ENCODE measurements at regions not wholly inside any gene's neighbourhood (a gene's known extent, or its start where the extent isn't known, plus 50 kb on each side); places are given as distances from the start of the nearest gene placed in this dataset.
"Not testable (repeated sequence)": the region's sequence is repeated elsewhere in the genome, so short reads cannot be mapped to it uniquely, and the experiment has no call there.

DNA sequence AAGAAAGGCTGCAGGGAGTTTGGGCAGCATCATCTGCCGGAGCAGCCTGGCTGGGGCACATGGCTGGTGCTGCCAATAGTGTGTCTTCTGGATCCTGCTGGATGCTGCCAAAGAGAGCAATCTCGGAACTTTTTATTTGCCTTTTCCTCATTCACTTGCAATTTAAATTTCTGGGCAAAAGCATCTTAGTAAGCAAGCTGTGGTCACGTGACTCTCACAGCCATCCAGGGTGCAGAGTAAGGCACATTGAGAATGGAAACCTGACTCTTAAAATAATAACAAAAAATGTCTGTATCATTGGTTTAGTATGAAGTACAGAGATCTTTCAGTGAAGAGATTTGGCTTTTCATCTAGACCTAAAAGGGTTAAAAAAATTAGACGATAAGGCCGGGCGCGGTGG is 910.3 kb downstream of the STIM2 start:
- no peak for DNase-seq

- no peak for DNase-seq
Observed at GRCh38 chr4:27775156-27775555, 914.5 kb downstream of the STIM2 start.

DNA sequence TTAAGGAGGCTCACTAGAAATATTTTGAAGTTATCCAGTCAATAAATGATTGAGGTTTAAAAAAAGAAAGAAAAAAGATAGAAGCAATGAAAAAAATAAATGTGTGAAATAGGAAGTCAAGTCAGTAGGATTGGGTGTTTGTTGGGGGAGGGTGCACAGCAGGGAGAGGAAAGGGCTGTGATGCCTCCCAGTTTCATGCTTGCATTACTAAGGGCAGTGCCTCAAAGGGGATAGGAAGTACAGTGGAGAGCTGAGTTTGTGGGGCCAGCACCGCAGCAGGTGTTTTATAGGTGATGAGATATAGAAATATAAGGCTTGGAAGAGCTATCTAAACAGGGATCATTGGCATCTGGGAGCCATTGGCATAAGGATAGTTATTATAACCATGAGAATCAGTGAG is 919.2 kb downstream of the STIM2 start:
- no peak for DNase-seq

- DNase-seq, result no peak
Observed at GRCh38 chr4:27787195-27787594, 926.6 kb downstream of the STIM2 start.

DNA sequence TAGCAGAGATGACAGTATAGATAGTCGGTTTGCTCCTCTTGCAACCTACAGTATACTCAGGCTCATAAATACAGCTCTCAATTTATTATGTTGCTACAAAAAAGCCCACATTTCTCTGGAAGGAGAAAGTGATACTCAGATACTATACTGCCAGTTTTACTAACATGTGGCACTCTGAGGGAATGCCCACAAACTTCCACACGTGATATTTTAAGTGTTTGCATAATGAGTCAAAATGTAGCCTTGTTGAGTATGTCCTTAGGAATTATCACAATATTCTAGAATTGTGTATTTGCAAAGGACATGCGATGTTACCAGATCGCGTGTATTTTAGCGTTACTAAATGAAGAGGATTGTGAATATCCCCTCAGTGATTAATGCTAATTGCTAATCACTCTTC is 929.1 kb downstream of the STIM2 start:
- no peak for DNase-seq

DNA sequence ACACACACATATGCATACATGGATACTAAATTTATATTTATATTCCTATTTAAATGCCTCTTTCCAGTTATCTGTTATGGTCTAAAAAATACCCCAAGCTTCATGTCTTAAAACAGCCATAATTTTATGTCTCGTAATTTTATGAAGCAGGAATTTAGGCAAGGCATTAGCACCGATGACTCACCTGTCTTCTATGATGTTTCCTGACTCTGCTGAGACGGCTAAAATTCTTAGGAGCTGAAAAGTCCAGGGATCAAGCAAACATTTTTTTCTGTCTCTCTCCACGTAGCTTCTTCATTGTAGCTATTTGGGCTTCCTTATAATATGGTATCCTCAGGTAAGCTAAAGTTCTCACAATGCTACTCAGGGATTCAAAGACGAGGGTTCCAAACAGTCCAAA is 930.3 kb downstream of the STIM2 start:
- no peak for DNase-seq

GRCh38 chr4:27791640-27792039 is 931.0 kb downstream of the STIM2 start:
- DNase-seq, result peak; percentile 4

- no peak for DNase-seq
Observed at GRCh38 chr4:27807207-27807606, 946.6 kb downstream of the STIM2 start.

DNA sequence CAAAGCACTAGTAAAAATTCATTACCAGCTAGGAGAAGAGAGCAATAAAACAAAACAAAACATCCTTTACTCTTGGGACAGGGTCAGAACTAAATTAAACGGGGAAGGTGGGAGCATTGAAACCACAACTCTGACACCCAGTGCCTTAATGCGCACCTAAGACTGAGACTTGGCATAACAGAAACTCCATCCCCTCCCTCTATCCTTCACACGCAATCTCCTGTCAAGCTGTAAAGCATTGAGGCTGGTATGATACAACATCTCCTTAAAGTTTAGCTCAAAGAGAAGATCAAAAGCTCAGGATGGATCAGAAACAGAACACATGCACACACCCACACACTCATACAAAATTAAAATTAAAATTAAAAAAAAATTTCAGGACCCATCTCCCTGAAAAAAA is 951.3 kb downstream of the STIM2 start:
- no peak for DNase-seq

GRCh38 chr4:27813226-27813625 is 952.6 kb downstream of the STIM2 start:
- DNase-seq, result not testable (repeated sequence)

DNA sequence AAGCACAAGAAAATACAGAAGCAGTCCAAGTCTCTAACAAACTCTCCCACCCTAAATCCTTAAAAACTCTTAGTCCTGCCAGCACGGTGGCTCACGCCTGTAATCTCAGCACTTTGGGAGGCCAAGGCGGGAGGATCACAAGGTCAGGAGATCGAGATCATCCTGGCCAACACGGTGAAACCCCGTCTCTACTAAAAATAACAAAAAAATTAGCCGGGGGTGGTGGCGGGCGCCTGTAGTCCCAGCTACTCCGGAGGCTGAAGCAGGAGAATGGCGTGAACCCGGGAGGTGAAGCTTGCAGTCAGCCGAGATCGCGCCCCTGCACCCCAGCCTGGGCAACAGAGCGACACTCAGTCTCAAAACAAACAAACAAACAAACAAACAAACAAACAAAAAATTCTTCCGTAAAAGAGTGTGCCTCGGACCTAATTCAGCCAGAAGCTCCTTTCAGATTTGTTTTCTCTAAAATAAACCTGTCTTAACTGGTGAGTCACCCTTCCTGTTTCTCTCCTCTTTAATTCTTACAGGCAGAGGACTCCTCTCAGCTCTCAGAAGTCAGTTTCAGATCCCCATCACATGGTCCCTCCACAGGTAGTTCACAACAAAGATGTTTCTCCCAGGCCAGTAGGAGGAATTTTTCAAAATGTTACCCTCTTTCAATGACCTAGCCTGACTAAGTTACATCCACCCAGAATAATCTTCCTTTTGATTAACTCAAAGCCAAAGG is 953.2 kb downstream of the STIM2 start:
- DNase-seq, result not testable (repeated sequence)

DNA sequence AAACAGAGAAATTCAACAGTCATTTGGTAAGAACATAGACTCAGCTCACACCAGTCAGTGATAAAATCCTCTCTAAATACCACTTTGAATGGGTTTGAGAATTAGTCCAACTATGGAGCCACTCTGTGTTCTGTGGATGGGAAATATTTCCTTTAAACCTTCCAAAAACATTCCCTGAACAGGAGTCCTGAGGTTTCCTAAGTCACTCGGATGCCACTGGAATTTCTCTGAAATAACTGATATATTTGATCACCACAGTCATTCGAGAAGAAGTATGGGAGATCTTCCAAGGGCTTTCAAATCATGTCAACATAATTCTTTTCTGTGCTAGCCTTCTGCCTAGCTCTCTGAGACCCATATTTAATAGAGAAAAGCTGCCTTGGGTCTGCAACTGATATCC is 958.6 kb downstream of the STIM2 start:
- no peak for DNase-seq

- DNase-seq, result no peak
Observed at GRCh38 chr4:27828843-27829242, 968.2 kb downstream of the STIM2 start.

- DNase-seq, result no peak
Observed at GRCh38 chr4:27830251-27830650, 969.6 kb downstream of the STIM2 start.

- DNase-seq, result no peak
Observed at GRCh38 chr4:27835851-27836250, 975.2 kb downstream of the STIM2 start.

GRCh38 chr4:27836523-27836922 is 975.9 kb downstream of the STIM2 start:
- no peak for DNase-seq

DNA sequence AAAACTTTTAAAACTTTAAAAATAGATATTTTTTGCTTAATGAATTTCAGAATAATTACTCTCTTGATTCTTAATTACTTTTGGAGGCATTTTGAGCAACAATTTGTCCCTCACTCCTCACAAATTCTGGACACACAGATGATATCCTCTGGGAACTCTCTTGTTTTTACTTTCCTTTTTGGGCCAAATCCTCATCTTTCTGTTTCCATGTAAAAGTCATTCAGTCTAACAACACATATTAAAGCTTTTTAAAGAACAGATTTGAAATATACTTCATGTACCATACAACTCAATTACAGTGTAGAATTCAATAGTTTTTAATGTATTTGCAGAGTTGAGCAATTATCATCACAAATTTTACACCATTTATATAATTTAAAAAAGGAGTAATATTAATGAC is 983.1 kb downstream of the STIM2 start:
- no peak for DNase-seq

DNA sequence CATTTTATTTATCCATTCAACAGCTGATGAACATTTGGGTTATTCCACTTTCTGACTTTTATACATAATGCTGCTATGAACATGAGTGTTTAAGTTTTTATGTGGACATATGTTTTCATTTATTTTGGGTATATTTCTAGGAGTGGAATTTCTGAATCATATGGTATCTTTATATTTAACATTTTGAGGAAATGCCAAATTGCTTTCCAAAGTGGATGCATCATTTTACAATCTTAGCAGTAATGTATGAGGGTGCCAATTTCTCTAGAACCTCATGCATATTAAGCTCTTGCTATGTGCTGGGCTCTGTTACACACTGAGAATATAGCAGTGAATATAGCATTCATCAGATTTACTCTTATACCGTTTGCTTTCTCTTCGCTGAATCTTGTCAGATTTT is 983.7 kb downstream of the STIM2 start:
- DNase-seq, result no peak

DNA sequence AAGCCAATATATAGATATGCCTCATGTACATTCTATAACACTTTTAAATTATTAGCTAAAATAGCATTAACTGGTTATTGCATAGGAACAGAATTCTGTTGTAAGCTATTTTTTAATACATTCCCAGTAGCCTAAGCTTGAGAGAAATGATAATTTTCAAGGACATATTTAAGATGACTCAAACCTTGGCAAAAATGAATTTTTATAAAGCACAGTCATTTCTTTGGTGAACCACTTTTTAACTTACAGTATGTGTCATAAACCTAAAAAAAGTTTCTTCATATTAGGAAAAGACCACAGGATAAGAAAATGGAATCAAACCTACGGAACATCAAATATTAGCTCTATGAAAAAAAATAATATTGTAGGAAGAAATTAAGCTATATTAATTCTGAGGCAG is 986.3 kb downstream of the STIM2 start:
- DNase-seq, result no peak

DNA sequence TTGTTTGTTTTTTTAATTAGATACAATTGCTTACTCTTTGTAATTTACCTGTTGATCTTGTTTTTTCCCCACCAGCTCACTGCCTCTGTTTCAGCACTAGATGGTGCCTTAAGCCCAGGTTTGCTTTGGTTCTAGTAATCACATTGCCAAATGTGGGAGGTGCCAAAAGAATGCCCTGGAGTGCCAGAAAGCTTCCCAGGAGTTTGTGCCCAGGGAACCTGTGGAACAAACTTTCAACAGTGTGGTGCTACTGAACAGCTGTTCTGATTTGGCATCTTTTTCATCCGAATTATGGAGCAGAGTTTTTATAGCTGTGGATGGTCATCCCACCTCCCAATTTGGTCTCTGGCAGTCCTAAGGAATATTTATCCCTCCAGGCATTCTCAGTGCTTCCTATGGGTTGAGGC is 1000.7 kb downstream of the STIM2 start:
- DNase-seq, result peak; percentile 22

- DNase-seq, result peak; percentile 4
Observed at GRCh38 chr4:27861802-27862201, 1001.2 kb downstream of the STIM2 start.

DNA sequence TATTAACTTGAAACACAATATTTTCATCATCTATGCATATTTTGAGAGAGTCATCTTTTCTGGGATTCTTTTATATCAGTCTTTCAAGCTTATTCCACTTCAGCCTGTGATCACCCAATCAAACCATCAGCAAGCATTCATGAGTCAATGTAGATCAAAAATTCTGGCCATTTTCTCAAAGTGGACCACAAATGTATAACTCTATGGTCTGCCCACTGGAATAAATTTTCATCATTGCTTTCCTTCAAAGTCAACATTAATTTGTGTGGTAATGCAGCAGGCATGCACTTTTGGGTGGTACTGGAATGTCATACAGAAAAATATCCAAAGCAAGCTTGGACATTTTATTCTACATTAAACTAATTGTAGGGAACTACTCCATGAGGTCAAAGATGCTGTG is 1013.0 kb downstream of the STIM2 start:
- DNase-seq, result no peak

DNA sequence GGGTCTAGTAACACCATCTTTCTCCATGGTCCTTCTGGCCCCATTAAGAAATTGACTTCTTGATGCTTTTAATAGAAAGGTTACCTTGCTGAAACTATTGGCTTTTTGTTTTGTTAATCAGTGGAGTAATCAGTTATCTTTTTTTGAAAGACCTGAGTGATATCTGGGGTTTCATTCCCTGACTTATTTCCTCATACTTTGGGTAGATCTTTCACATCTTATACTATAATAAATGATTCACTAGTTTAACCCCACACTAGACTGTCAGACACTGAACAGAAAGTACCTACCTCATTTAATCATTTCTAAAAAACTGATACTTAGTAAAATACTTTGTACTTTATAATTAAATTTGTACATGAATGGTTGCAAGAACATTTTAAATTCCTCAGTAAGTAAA is 1021.1 kb downstream of the STIM2 start:
- no peak for DNase-seq

- peak; percentile 1 for DNase-seq
Observed at GRCh38 chr4:27886120-27886519, 1025.5 kb downstream of the STIM2 start.

- DNase-seq, result no peak
Observed at GRCh38 chr4:27887646-27888045, 1027.0 kb downstream of the STIM2 start.

Data from HCEC 1CT (cell line).